CD14-positive monocyte (primary cell): ENCODE measurements at regions not wholly inside any gene's neighbourhood (a gene's known extent, or its start where the extent isn't known, plus 50 kb on each side); places are given as distances from the start of the nearest gene placed in this dataset.

Source experiments
- DNase-seq, 3 donors: peaks; one replicate each; pipeline ENCODE4 v3.0.0-alpha.2; 2011 to 2022
- H2AFZ ChIP-seq: 2 replicates; pipeline ENCODE4 v1.6.0; 2012; ENCODE audit warnings: mild to moderate bottlenecking, low read depth, low read length, inconsistent platforms; ENCODE audit not compliant: insufficient read depth, poor library complexity, severe bottlenecking
- H3K27ac ChIP-seq, 2 donors: 1 replicate in 1 of 2; 2 replicates in 1 of 2; pipeline ENCODE4 v1.5.1; 2012 to 2013; ENCODE audit warnings: low read length in 2 of 2, control low read depth in 1 of 2, inconsistent platforms in 1 of 2, low read depth in 1 of 2, mild to moderate bottlenecking in 1 of 2
- H3K27me3 ChIP-seq, 2 donors: one replicate each; pipeline versions ENCODE4 v1.6.0 to v1.6.1; 2011 to 2013; ENCODE audit warnings: low read length in 2 of 2; ENCODE audit not compliant: control insufficient read depth in 2 of 2, insufficient read depth in 2 of 2
- H3K36me3 ChIP-seq, 2 donors: replicated peaks in 1 of 2; 1 replicate in 1 of 2; 2 replicates in 1 of 2; pipeline versions ENCODE4 v1.5.1 to v1.6.1; 2012 to 2013; ENCODE audit warnings: low read length in 2 of 2, control low read depth in 1 of 2, inconsistent platforms in 1 of 2, mild to moderate bottlenecking in 1 of 2; ENCODE audit not compliant: insufficient read depth in 2 of 2, control insufficient read depth in 1 of 2
- H3K4me1 ChIP-seq, 2 donors: 1 replicate in 1 of 2; 2 replicates in 1 of 2; pipeline versions ENCODE4 v1.5.1 to v1.6.1; 2012 to 2013; ENCODE audit warnings: low read length in 2 of 2, control low read depth in 1 of 2, inconsistent platforms in 1 of 2, mild to moderate bottlenecking in 1 of 2, moderate library complexity in 1 of 2; ENCODE audit not compliant: insufficient read depth in 2 of 2, control insufficient read depth in 1 of 2
- H3K4me2 ChIP-seq: replicated peaks from 2 replicates; pipeline ENCODE3; 2012; ENCODE audit warnings: low read length, moderate library complexity, mild to moderate bottlenecking; ENCODE audit not compliant: poor library complexity, severe bottlenecking; ENCODE audit errors: extremely low read depth
- H3K4me3 ChIP-seq, 3 experiments: fragments of 200-600 bp in 1 of 3; sonication (generic) in 1 of 3; replicated peaks in 1 of 3; 1 replicate in 2 of 3; 2 replicates in 1 of 3; pipeline ENCODE4 v1.5.1; 2011 to 2013; ENCODE audit warnings: low read length in 3 of 3, mild to moderate bottlenecking in 3 of 3, control low read depth in 2 of 3, low read depth in 2 of 3, inconsistent platforms in 1 of 3, moderate library complexity in 1 of 3
- H3K79me2 ChIP-seq: 2 replicates; pipeline ENCODE4 v1.6.0; 2012; ENCODE audit warnings: mild to moderate bottlenecking, control low read depth, inconsistent platforms, low read length, moderate library complexity; ENCODE audit not compliant: insufficient read depth
- H3K9ac ChIP-seq: 2 replicates; pipeline ENCODE4 v1.6.0; 2017; ENCODE audit warnings: low read length, mild to moderate bottlenecking; ENCODE audit not compliant: insufficient read depth, poor library complexity, severe bottlenecking
- H3K9me3 ChIP-seq, 2 donors: replicated peaks in 1 of 2; 1 replicate in 1 of 2; 2 replicates in 1 of 2; pipeline versions ENCODE4 v1.5.1 to v1.6.1; 2012 to 2013; ENCODE audit warnings: low read length in 2 of 2, control low read depth in 1 of 2; ENCODE audit not compliant: control insufficient read depth in 1 of 2, insufficient read depth in 1 of 2
- H4K20me1 ChIP-seq: 2 replicates; pipeline ENCODE4 v1.6.0; 2012; ENCODE audit warnings: mild to moderate bottlenecking, low read length, control low read depth, moderate library complexity; ENCODE audit not compliant: insufficient read depth
- H3K27ac Mint-ChIP-seq, 7 donors: one replicate each; pipeline ENCODE4 v1.8.0; 2020; ENCODE audit warnings: mild to moderate bottlenecking in 7 of 7, mixed read lengths in 7 of 7, moderate library complexity in 6 of 7, inconsistent platforms in 2 of 7
- H3K27me3 Mint-ChIP-seq, 3 donors: one replicate each; pipeline ENCODE4 v1.8.0; 2021 to 2022; ENCODE audit warnings: low read depth in 3 of 3, mild to moderate bottlenecking in 3 of 3, mixed read lengths in 3 of 3, moderate library complexity in 3 of 3, inconsistent platforms in 1 of 3
- H3K36me3 Mint-ChIP-seq, 2 donors: one replicate each; pipeline ENCODE4 v1.8.0; 2020; ENCODE audit warnings: mixed read lengths in 2 of 2, inconsistent platforms in 1 of 2, mild to moderate bottlenecking in 1 of 2
- H3K4me1 Mint-ChIP-seq: one replicate; pipeline ENCODE4 v1.8.0; 2020; ENCODE audit warnings: mild to moderate bottlenecking, mixed read lengths
- H3K4me3 Mint-ChIP-seq, 2 donors: one replicate each; pipeline ENCODE4 v1.8.0; 2020; ENCODE audit warnings: mild to moderate bottlenecking in 2 of 2, mixed read lengths in 2 of 2, moderate library complexity in 1 of 2
- H3K9me3 Mint-ChIP-seq, 7 donors: one replicate each; pipeline ENCODE4 v1.8.0; 2020 to 2022; ENCODE audit warnings: mixed read lengths in 7 of 7, mild to moderate bottlenecking in 6 of 7, moderate library complexity in 6 of 7, inconsistent platforms in 2 of 7
- CTCF ChIP-seq: fragments of 200-600 bp; IDR thresholded peaks from one replicate; pipeline ENCODE4 v1.8.0; 2022; ENCODE audit warnings: antibody characterized with exemption, mild to moderate bottlenecking
- WGBS: methylation state at CpG from one replicate; pipeline ENCODE4 v1.1.5; 2013; ENCODE audit warnings: missing lambda C conversion rate; ENCODE audit not compliant: insufficient coverage; 5-methylcytosine and 5-hydroxymethylcytosine counted together
- intact Hi-C, 2 donors: fragments of 100-400 bp; cut with micrococcal nuclease; formaldehyde crosslinking; loops; one replicate each; pipeline versions ENCODE4 v1.15.0 to v1.15.1; 2023

- Histone ChIP-seq H3K4me2 (no peak overlapping the region), H3K9me3 (no peaks in the 10 kb centered on the region), H2AFZ (no peak overlapping the region), H3K27ac (no peak overlapping the region), H3K9ac (no peak overlapping the region), H3K4me1 (no peaks in the 10 kb centered on the region), H3K79me2 (no peaks in the 10 kb centered on the region), H3K4me3 (no peak overlapping the region), H4K20me1 (no peaks in the 10 kb centered on the region), H3K27me3 (no peaks in the 10 kb centered on the region), H3K36me3 (no peaks in the 10 kb centered on the region)
- H3K27me3 Mint-ChIP-seq, result peaks cover 0 to 1% (median 0%) of the 10 kb centered on the region in 3 donors
- H3K27ac Mint-ChIP-seq, result no peak overlapping the region
- DNase-seq, result no peak
- no peaks in the 10 kb centered on the region for H3K36me3 Mint-ChIP-seq
- no peaks in the 10 kb centered on the region for H3K4me1 Mint-ChIP-seq
- peaks cover 0 to 5% (median 0%) of the 10 kb centered on the region in 7 donors for H3K9me3 Mint-ChIP-seq
- H3K4me3 Mint-ChIP-seq, result no peak overlapping the region
- no peak for TF ChIP-seq CTCF
- 100% methylated on average over 1 of the region's 1 CpG for WGBS
- intact Hi-C loops, result no loop called here
These were observed 652.1 kb downstream of the NOVA1 start for GRCh38 chr14:25945746-25946145.

GRCh38 chr14:25944020-25944419, 653.8 kb downstream of the NOVA1 start:
- Histone ChIP-seq H3K9me3 (no peaks in the 10 kb centered on the region), H3K4me2 (no peak overlapping the region), H3K36me3 (no peaks in the 10 kb centered on the region), H4K20me1 (no peaks in the 10 kb centered on the region), H3K4me1 (no peaks in the 10 kb centered on the region), H3K27ac (no peak overlapping the region), H3K4me3 (no peak overlapping the region), H3K27me3 (no peaks in the 10 kb centered on the region), H3K9ac (no peak overlapping the region), H2AFZ (no peak overlapping the region), H3K79me2 (no peaks in the 10 kb centered on the region)
- no peak overlapping the region for H3K4me3 Mint-ChIP-seq
- intact Hi-C loops, result no loop called here
- no peak for DNase-seq
- TF ChIP-seq CTCF, result no peak
- H3K27me3 Mint-ChIP-seq, result peaks cover 0 to 1% (median 0%) of the 10 kb centered on the region in 3 donors
- H3K27ac Mint-ChIP-seq, result no peak overlapping the region
- no peaks in the 10 kb centered on the region for H3K36me3 Mint-ChIP-seq
- H3K4me1 Mint-ChIP-seq, result no peaks in the 10 kb centered on the region
- 83% methylated on average over 1 of the region's 4 CpGs for WGBS
- H3K9me3 Mint-ChIP-seq, result peaks cover 0 to 3% (median 0%) of the 10 kb centered on the region in 7 donors
